Gastrocnemius medialis (tissue), 4 donors: ENCODE measurements at regions not wholly inside any gene's neighbourhood (a gene's known extent, or its start where the extent isn't known, plus 50 kb on each side); places are given as distances from the start of the nearest gene placed in this dataset.

Experiments
- POLR2A ChIP-seq, 2 donors: fragments of 450-650 bp; IDR thresholded peaks; one replicate each; pipeline ENCODE4 v1.6.1; 2017; ENCODE audit warnings: antibody characterized with exemption in 2 of 2, mild to moderate bottlenecking in 2 of 2, moderate library complexity in 2 of 2
- TF ChIP-seq, protein P1 (sequence below), 5 experiments: fragments of 450-650 bp in 3 of 5; fragments of 200-600 bp in 2 of 5; sonication (generic) in 2 of 5; IDR thresholded peaks in 4 of 5; conservative IDR thresholded peaks in 1 of 5; 1 replicate in 4 of 5; 2 replicates in 1 of 5; pipeline ENCODE4 v1.5.1; 2016 to 2019; ENCODE audit warnings: antibody characterized with exemption in 5 of 5, mild to moderate bottlenecking in 3 of 5, moderate library complexity in 3 of 5

- TF ChIP-seq, protein P1, sequence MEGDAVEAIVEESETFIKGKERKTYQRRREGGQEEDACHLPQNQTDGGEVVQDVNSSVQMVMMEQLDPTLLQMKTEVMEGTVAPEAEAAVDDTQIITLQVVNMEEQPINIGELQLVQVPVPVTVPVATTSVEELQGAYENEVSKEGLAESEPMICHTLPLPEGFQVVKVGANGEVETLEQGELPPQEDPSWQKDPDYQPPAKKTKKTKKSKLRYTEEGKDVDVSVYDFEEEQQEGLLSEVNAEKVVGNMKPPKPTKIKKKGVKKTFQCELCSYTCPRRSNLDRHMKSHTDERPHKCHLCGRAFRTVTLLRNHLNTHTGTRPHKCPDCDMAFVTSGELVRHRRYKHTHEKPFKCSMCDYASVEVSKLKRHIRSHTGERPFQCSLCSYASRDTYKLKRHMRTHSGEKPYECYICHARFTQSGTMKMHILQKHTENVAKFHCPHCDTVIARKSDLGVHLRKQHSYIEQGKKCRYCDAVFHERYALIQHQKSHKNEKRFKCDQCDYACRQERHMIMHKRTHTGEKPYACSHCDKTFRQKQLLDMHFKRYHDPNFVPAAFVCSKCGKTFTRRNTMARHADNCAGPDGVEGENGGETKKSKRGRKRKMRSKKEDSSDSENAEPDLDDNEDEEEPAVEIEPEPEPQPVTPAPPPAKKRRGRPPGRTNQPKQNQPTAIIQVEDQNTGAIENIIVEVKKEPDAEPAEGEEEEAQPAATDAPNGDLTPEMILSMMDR (IDR thresholded peaks at IDR 0.05 in 4 of 5, conservative IDR thresholded peaks at IDR 0.05 in 1 of 5) = no peak
- no peak for TF ChIP-seq POLR2A (IDR thresholded peaks at IDR 0.05)
Observed at GRCh38 chr9:13436591-13436990, 157.1 kb upstream of the MPDZ start.
